Cardiac fibroblast (primary cell): ENCODE measurements at regions not wholly inside any gene's neighbourhood (a gene's known extent, or its start where the extent isn't known, plus 50 kb on each side); places are given as distances from the start of the nearest gene placed in this dataset.
"Not testable (repeated sequence)": the region's sequence is repeated elsewhere in the genome, so short reads cannot be mapped to it uniquely, and the experiment has no call there.

Source experiments
- DNase-seq, 2 donors: peaks; one replicate each; pipeline versions ENCODE4 v3.0.0 to v3.0.0-alpha.2; 2010; ENCODE audit warnings: low read depth in 2 of 2
- H3K4me3 ChIP-seq, 2 donors: replicated peaks in 1 of 2; 1 replicate in 1 of 2; 2 replicates in 1 of 2; pipeline ENCODE4 v1.5.1; 2011; ENCODE audit warnings: low read depth in 2 of 2, low read length in 2 of 2, mild to moderate bottlenecking in 2 of 2, moderate library complexity in 1 of 2
- CTCF ChIP-seq: IDR thresholded peaks from one replicate; pipeline ENCODE4 v1.5.1; 2011; ENCODE audit warnings: low read depth, mild to moderate bottlenecking, low read length, inconsistent platforms

- peak; percentile 48 for TF ChIP-seq CTCF
- peak; percentile 17 to 55 for DNase-seq
- H3K4me3 ChIP-seq: no peak overlapping the region
Observed at GRCh38 chr5:34452170-34452828, 203.8 kb upstream of the RAI14 start.

GRCh38 chr5:34455098-34455497, 201.0 kb upstream of the RAI14 start:
- no peak for DNase-seq
- H3K4me3 ChIP-seq: no peak overlapping the region
- TF ChIP-seq CTCF: no peak

GRCh38 chr5:34459908-34460307, 196.2 kb upstream of the RAI14 start:
- H3K4me3 ChIP-seq: no peak overlapping the region
- no peak for DNase-seq
- no peak for TF ChIP-seq CTCF

GRCh38 chr5:34460496-34460895, 195.6 kb upstream of the RAI14 start:
- peak; percentile 30 to 58 for DNase-seq
- no peak for TF ChIP-seq CTCF
- no peak overlapping the region for H3K4me3 ChIP-seq

GRCh38 chr5:34464829-34465228, 191.3 kb upstream of the RAI14 start:
- no peak for DNase-seq
- TF ChIP-seq CTCF: no peak
- no peak overlapping the region for H3K4me3 ChIP-seq

- H3K4me3 ChIP-seq: not testable (repeated sequence)
- peak; percentile 1 for TF ChIP-seq CTCF
- DNase-seq: peak; percentile 54 to 62
Observed at GRCh38 chr5:34465301-34465700, 190.8 kb upstream of the RAI14 start.

GRCh38 chr5:34466519-34467388, 189.4 kb upstream of the RAI14 start:
- not testable (repeated sequence) for H3K4me3 ChIP-seq, DNase-seq
